Endothelial cell of umbilical vein (primary cell): ENCODE measurements at regions not wholly inside any gene's neighbourhood (a gene's known extent, or its start where the extent isn't known, plus 50 kb on each side); places are given as distances from the start of the nearest gene placed in this dataset.
"Not testable (repeated sequence)": the region's sequence is repeated elsewhere in the genome, so short reads cannot be mapped to it uniquely, and the experiment has no call there.

Experiments used
- EZH2 ChIP-seq: IDR thresholded peaks from 2 replicates; pipeline ENCODE4 v1.6.1; 2012; ENCODE audit warnings: borderline replicate concordance, low read depth, mild to moderate bottlenecking, moderate library complexity, low read length, inconsistent platforms; ENCODE audit not compliant: severe bottlenecking
- FOS ChIP-seq: IDR thresholded peaks from 2 replicates; pipeline ENCODE4 v1.6.1; 2011; ENCODE audit warnings: mild to moderate bottlenecking, low read length, moderate library complexity, borderline replicate concordance; ENCODE audit not compliant: insufficient read depth
- POLR2A ChIP-seq: IDR thresholded peaks from 2 replicates; pipeline ENCODE4 v1.6.1; 2012; ENCODE audit warnings: low read depth, mild to moderate bottlenecking, control low read depth, low read length
- TF ChIP-seq, protein P1 (sequence below), 2 donors: IDR thresholded peaks; 1 replicate in 1 of 2; 2 replicates in 1 of 2; pipeline ENCODE4 v1.5.1; 2011; ENCODE audit warnings: low read length in 2 of 2, mild to moderate bottlenecking in 2 of 2, moderate library complexity in 2 of 2, control low read depth in 1 of 2, inconsistent platforms in 1 of 2, low read depth in 1 of 2; ENCODE audit not compliant: insufficient read depth in 1 of 2; ENCODE audit errors: extremely low read depth in 1 of 2

DNA sequence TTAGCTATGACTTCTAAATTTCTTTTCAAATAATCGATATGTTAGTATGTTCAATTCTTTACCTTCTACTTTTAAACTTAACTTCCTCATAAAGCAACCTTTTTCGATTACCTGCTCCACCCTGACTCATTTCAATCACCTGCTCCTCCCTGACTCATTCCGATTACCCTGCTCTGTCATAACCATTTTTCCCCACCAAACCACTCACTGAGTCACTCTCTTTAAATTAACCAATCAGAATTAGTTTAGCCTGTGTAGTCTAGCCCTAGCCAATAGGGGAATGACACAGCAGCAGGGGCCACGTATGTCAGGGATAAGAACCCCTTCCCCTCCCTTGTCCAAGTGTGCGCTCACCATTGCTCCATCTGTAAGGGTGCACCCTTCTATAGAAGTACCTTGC is 530.1 kb upstream of the STEAP1 start:
- TF ChIP-seq POLR2A, EZH2, FOS: not testable (repeated sequence)
- TF ChIP-seq, protein P1, sequence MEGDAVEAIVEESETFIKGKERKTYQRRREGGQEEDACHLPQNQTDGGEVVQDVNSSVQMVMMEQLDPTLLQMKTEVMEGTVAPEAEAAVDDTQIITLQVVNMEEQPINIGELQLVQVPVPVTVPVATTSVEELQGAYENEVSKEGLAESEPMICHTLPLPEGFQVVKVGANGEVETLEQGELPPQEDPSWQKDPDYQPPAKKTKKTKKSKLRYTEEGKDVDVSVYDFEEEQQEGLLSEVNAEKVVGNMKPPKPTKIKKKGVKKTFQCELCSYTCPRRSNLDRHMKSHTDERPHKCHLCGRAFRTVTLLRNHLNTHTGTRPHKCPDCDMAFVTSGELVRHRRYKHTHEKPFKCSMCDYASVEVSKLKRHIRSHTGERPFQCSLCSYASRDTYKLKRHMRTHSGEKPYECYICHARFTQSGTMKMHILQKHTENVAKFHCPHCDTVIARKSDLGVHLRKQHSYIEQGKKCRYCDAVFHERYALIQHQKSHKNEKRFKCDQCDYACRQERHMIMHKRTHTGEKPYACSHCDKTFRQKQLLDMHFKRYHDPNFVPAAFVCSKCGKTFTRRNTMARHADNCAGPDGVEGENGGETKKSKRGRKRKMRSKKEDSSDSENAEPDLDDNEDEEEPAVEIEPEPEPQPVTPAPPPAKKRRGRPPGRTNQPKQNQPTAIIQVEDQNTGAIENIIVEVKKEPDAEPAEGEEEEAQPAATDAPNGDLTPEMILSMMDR (IDR thresholded peaks at IDR 0.05; ENCODE audit: extremely low read depth in 1 of 2, insufficient read depth in 1 of 2, low read depth in 1 of 2, low read length in 2 of 2) = not testable (repeated sequence)
